H1 (cell line): ENCODE measurements at regions not wholly inside any gene's neighbourhood (a gene's known extent, or its start where the extent isn't known, plus 50 kb on each side); places are given as distances from the start of the nearest gene placed in this dataset.

Source experiments
- BACH1 ChIP-seq: IDR thresholded peaks from 2 replicates; pipeline ENCODE4 v1.6.1; 2012; ENCODE audit warnings: low read length, improper control_type of control experiment
- EZH2 ChIP-seq: fragments of 200-600 bp; sonication (generic); IDR thresholded peaks from 2 replicates; pipeline ENCODE4 v1.7.1; 2012; ENCODE audit warnings: low read depth, mild to moderate bottlenecking, moderate library complexity, low read length, inconsistent platforms; ENCODE audit not compliant: severe bottlenecking
- GABPA ChIP-seq: IDR thresholded peaks from 2 replicates; pipeline ENCODE4 v1.6.1; 2011; ENCODE audit warnings: mild to moderate bottlenecking, low read length, moderate library complexity, borderline replicate concordance; ENCODE audit not compliant: insufficient read depth
- HDAC6 ChIP-seq: IDR thresholded peaks from one replicate; pipeline ENCODE4 v1.7.1; 2012; ENCODE audit warnings: low read depth, mild to moderate bottlenecking, inconsistent platforms, low read length, moderate library complexity
- RAD21 ChIP-seq, 2 experiments: IDR thresholded peaks in 1 of 2; conservative IDR thresholded peaks in 1 of 2; 2 replicates each; pipeline ENCODE4 v1.6.1; 2011; ENCODE audit warnings: low read depth in 2 of 2, low read length in 2 of 2, improper control_type of control experiment in 1 of 2, inconsistent platforms in 1 of 2, mild to moderate bottlenecking in 1 of 2, moderate library complexity in 1 of 2
- SIRT6 ChIP-seq: IDR thresholded peaks from one replicate; pipeline ENCODE4 v1.7.1; 2012; ENCODE audit warnings: low read length, inconsistent platforms
- TCF12 ChIP-seq: IDR thresholded peaks from 2 replicates; pipeline ENCODE4 v1.6.1; 2011; ENCODE audit warnings: low read depth, mild to moderate bottlenecking, low read length

DNA sequence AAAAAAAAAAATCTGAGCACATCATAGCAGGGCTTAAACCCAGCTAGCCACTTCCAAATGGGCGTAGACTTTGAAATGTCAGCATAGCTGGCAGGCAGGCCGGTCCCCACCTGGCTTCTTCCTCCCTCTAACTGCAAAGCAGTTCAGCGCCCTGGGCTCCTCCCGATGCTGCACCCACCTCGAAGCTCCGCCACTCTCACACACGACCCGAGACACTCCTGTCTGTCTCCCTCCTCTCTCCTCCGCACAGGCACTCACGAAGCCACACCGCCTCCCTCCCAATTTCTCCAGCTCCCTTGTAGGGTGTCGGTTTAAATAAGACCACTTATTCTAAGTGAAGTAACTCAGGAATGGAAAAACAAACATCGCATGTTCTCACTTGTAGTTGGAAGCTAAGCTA, 301.3 kb downstream of the NPHP4 start (continued):
- TF ChIP-seq GABPA (no peak), BACH1 (no peak), SIRT6 (no peak), HDAC6 (no peak), EZH2 (no peak), RAD21 (IDR thresholded peaks at IDR 0.05 in 1 of 2, conservative IDR thresholded peaks at IDR 0.05 in 1 of 2; ENCODE audit: low read depth in 2 of 2, low read length in 2 of 2) (no peak), TCF12 (no peak)
- TF ChIP-seq, all 59 proteins: peak for 0
